Left kidney (tissue), 1 donor: ENCODE measurements at regions not wholly inside any gene's neighbourhood (a gene's known extent, or its start where the extent isn't known, plus 50 kb on each side); places are given as distances from the start of the nearest gene placed in this dataset.

Experiments
- DNase-seq: peaks from one replicate; pipeline ENCODE4 v3.0.0-alpha.2; 2013

DNA sequence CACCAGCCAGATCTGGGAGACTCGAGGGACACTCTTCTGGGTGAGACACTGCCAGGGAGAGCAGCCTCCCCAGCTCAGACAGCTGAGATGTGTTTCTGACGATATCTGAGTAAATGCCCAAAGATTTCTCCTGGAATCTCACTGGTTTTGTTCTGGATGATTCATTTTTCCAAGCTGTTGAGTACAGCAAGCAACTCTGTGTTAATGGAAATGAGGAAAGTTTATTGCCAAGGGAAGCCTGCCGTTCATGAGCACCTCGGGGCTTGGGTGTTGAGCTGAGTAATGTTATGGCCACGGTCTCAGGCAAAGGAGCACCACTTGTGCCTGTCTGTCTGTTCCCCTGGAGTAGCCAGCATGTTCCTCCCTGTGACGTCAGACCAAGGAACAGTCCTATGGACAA is 1132.4 kb downstream of the BRD1 start:
- DNase-seq = no peak

DNA sequence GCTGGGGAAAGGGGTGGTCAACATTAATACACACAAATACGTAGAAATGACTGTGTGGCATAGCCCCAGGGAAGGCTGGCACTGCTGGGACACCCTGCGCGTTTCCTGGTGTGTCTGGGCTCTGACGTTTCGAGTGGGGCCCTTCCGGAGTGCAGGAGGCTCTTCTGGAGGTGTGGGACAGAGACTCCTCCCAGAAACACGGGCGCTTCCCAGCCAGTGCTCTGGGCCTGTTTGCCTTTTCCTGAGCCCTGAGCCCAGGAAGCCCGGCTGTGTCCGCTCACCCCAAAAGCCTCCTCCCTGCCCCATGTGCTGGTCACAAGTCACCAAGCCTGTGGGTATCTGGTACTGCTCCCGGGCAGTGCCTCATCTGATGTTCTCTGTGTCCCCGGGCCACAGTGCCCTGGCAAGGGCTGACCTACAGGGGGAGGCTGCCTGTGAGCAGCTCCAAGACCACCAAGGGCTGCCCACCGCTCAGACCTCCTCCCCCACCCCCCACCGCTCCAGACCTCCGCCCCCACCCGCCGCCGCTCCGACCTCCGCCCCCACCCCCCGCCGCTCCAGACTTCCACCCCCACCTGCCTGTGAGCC is 1133.3 kb downstream of the BRD1 start:
- DNase-seq = no peak

DNA sequence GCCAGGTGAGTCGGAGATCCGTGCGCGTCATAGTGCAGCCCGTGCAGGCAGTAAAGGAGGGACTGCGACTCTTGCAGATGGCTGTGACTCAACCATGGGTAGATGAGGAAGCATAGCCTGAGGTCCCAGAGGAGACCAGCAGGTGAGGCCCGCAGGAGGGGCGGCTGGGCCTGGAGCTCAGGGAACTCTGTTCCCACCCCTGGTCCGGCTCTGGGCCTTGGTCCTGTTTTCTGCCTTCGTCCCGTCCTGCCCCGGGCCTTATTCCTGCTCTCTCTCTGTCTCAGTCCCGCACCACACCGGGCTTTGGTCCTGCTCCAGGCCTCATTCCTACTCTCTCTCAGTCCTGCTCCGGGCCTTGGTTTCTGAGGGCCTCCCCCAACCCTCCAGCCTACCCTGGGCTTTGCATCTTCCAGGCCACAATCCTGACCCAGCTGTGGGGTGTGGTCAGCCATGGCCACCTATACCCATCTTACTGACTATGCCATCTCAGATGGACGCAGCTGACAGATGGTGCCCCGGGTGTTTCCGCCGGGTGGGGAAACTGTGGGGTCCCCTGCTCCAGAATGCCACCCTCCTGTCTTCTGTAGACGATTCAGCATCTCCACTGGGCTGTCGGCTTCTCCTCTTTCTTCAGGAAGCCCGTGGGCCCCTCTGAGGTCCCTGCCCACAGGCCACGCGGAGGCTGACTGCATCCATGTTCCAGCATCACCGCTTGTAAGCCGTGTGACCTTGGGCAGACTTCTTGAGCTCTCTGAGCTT is 1134.1 kb downstream of the BRD1 start:
- DNase-seq = no peak

DNA sequence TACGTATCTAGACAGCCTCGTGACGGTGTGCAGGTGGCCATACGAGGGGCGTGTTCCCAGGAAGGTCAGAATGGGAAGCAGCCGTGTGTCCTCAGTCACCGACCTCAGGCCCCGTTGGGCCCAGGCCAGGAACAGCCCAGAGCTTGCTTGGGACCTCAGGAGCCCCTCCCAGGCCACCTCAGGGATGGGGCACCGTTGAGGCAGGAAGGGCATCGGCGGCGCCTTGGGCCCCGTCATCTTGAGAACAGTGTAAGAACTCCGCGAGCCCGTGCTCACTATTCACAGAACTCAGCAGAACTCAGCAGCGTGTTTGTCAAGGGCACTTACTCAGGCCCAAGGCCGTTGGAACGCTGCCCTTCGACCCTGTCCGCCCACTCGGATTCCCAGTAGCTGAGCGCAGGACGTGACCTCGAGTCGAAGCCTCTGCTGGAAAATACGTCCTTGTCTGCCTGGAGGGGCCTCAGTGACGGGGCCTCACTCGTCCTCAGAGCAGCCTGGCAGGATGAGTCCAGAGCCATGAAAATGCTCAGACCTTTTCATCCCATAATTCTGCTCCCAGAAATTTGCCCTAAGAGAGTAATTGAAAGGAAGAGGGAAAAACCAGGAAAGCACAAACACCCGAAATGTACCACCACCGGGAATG is 1134.8 kb downstream of the BRD1 start:
- DNase-seq = no peak

DNA sequence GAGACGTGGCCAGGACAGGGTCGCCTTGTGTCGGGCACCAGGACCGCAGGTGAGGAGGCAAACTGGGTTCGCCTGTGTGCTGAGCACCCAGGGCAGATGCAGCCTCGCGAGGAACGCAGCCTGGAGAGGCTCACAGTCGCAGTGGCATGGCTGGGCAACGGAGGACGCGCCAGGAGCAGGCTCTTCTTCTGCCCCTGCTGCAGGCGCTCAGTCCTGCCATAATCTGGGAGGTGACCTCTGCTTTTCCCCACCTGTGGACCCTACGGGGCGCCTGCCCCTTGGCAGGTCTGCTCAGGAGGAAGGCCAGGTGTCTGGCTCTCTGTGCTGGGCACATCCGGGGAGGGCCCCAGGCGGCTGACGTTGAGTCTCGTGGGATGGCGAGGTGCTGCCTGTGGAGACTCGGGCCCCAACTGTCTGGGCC is 1136.2 kb downstream of the BRD1 start:
- DNase-seq = no peak

DNA sequence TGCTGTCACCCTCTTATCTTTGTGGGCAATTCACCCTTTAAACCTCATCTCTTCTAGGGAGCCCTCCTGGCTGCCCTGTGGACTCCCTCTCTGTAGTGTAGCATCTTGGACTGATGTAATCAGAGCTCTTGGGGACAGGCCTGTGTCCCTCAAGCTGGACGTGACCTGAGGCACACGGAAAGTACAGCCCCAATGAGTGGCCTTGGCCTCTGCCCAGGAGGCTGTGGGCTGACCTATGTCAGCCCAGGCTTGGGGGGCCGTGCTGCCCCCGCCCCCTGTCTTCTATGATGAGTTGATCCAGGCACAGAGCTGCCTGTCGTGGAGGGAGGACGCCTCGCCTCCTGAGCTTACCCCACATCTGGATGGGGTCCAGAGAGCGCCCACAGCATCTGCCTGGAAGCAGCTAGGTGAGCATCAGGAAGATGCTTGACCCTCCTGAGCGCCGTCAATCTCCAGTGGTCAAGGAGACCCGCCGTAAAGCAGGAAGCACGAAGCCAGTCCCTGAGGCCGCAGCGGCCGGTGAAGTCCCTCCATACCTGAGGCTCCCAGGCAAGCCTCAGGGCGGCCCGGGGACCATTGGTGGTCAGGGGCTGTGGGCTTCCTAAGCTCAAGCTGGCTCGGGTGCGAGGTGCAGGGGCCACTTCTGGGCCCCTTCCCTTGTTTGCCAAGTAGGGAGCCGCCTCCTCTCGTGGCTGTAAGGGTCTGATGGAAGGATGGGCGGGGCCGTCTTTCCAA is 1136.9 kb downstream of the BRD1 start:
- no peak for DNase-seq

DNA sequence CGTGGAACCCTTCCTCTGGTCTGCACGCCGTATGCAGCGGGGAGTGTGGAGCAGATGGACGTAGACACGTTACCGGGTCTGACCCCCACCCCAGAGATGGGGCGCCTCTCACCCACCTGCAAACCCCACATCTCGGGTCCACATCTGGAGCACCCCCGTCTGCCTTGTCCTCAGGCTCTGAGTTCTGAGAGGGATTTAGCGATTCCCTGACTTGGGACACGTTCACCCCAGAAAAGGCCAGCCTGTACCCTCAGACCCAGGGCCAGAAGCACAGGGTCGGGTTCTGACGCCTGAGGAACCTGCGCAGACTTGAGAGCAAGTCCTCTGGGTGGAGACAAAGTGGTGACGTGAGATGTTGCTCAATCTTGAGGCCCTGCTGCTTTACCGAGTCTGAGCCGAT is 1138.5 kb downstream of the BRD1 start:
- DNase-seq = no peak

DNA sequence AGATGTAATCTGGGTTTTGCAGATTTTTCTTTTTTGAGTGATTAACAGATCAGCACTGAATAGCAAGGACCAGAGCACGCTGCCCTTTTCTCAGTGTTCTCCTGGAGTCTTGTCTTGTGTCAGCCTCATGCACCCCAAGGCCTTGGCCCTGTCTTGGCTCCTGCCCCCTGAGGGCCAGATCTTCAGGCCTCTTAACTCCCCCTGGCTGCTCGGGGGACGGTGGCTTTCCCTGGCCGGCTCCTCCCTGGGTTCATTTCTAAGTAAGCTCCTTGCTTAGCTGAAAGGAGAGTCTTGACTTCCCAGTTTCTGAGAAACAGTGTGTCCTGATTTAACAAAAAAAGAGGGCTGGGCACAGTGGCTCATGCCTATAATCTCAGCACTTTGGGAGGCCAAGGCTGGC is 1139.3 kb downstream of the BRD1 start:
- DNase-seq = no peak

DNA sequence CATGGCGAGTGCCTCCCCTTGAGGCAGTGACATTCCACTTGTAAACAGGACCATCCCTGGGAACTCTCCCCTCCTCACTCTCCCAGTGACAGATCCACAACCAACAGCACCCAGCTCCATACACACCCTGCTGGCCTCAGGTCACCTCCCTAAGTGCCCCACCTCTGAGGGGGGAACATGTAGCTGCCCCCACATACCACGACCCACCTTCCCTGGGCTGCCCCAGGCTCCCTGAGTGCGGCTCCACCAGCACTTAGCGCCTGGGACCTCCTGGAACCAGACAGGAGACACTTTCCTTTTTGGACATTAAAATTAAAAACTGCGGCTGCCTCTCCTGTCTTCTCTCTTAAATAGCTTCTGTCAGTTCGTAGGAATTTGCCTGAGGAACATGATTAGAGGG is 1140.1 kb downstream of the BRD1 start:
- no peak for DNase-seq

DNA sequence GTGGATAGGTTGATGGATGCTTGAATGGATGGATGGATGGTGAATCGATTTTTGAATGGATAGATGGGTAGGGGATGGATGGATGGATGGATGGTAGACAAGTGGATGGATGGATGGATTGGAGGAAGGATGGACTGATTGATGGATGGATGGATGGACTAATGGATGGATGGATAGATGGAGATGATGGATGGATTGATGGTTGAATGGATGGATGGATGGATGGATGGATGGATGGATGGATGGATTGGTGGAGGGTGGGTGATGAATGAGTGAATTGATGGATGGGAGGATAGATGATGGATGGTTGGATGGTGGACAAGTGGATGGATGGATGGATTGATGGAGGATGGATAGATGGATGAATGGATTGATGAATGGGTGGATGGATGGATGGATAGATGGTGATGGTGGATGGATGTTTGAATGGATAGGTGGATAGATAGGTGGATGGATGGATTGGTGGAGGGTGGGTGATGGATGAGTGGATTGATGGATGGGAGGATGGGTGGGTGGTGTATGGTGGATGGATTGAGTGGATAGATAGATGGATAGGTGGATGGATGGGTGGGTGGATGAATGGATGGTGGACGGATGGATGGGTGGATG is 1140.9 kb downstream of the BRD1 start:
- no peak for DNase-seq

DNA sequence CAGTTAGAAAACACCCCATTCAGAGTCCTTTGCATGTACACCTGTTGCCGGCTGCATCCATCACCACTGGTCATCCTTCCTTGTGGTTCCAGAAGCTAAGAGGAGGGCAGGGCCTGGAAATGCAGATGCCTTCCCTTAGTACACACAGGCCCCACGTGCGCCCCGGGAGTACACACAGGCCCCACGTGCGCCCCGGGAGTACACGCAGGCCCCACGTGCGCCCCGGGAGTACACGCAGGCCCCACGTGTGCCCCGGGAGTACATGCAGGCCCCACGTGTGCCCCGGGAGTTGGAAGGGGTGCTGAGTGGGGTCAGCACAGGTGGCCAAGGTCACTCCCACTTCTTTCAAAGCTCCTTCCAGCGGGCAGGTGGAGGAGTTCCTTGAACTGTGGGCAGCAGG is 1141.9 kb downstream of the BRD1 start:
- DNase-seq = no peak

DNA sequence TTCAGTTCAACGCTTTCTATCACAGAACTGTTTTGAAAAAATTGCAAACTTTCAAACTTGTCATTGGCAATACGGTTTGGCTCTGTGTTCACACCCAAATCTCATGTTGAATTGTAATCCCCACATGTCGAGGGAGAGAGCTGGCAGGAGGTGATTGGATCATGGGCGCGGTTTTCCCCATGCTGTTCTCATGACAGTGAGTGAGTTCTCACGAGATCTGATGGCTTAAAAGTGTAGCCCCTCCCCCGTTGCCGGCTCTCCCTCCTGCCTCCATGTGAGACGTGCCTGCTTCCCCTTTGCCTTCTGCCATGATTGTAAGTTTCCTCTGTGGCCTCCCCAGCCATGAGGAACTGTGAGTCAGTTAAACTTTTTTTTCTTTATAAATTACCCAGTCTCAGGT is 1144.0 kb downstream of the BRD1 start:
- no peak for DNase-seq

DNA sequence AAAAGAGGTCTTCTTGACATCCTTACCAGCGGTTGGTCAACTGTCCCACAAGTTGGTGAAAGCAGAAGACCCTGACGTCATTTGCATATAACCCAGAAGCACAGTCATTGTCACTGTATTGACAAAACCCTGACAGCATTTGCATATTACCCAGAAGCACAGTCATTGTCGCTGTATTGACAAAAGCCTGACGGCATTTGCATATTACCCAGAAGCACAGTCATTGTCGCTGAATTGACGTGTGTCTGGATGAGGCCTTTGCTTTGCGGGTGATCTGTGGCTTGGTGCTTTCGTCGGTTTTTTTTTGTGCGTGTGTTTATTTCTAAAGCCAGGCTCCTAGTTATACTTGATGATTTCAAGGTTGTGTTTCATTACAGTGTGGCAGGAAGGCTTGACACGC is 1145.2 kb downstream of the BRD1 start:
- DNase-seq = no peak

DNA sequence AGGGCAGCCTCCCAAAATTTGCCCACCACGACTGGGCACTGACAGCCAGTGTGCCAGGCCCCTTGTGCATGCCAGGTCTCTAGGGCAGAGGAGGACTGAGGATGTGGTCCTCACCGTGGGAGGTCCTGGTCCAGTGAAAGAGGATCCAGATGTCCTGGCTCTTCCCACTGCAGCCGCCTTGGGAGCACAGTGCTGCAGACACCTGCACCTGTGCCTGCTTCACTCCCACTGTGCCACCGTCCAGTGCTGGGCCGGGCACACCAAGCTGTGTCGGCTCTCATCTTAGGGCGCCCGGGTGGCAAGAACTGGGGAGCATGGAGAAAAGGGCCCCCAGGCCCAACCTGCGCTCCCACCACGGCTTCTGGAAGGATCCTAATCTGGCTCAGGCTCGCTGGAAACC is 1147.1 kb downstream of the BRD1 start:
- no peak for DNase-seq

DNA sequence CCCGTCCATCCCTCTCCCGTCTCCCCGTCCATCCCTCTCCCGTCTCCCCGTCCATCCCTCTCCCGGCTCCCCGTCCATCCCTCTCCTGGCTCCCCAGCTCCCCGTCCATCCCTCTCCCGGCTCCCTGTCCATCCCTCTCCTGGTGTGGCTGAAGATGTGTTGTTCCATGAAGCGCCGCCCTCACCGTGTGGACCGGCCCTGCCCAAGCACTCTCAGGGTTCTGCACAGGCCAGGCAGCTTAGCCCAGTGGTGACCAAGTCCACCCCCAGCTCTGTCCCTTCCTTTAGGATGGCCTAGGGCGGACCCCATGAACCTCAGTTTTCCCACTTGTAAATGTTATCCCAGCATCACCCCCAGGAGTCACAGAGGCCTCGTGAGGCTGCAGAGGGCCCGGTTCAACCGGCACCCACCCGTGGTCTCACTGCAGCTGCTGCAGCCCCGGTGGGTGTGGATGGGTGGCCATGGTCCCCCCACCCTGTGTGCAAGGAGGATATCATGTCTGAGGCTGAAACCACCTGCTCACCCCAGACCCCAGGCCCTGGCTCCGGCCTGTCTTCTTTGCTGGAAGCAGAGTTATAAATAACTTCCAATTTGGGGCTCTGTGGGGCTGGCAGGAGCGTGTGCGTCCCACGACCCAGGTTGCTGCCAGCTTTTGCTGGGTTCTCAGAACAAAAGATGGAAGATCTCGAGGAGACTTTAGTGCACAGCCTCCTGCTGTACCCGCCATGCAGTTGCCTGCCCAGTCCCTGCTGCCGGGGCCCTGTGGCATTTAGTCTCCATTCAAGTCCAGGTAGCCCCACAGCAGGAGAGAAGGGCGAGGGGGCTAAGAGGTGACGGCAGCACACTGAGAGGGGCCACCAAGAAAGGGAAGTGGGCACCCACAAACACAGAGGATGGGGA is 1147.8 kb downstream of the BRD1 start:
- no peak for DNase-seq

DNA sequence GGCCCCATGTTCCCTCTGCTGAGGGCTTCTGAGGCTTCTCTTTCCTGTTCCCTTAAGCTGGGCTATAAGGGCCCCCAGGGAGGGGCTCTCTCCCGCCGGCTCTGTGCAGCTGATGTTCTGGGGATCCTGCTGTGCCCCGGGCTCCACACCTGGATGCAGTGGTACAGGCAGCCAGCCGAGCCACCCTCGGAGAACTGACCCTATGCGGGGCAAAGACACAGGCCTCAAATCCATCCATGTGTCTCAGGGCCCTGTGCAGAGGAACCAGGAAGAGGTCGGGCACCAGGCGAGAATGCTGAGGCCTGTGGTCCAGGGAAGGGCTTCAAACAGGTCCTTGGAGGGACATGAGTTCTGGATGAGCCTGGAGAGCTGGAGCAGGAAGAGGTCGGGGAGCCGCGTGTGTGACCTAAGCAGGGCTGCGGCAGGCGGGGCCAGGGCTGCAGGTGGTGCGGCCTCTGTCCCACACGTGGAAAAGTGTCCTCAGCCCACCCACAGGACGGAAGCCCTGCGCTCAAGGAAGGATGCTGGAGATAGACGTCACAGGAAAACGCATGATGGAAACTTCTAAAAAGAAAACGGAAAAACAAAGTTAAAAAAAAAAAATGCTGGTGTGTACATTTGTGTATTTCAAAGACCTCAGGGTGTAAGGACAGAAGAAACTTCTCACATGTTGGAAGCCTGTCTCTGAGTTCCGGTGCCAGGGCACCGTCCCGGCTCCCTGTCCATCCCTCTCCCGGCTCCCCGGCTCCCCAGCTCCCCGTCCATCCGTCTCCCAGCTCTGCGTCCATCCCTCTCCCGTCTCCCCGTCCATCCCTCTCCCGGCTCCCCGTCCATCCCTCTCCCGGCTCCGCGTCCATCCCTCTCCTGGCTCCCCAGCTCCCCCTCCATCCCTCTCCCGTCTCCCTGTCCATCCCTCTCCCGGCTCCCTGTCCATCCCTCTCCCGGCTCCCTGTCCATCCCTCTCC is 1149.2 kb downstream of the BRD1 start:
- DNase-seq = no peak

DNA sequence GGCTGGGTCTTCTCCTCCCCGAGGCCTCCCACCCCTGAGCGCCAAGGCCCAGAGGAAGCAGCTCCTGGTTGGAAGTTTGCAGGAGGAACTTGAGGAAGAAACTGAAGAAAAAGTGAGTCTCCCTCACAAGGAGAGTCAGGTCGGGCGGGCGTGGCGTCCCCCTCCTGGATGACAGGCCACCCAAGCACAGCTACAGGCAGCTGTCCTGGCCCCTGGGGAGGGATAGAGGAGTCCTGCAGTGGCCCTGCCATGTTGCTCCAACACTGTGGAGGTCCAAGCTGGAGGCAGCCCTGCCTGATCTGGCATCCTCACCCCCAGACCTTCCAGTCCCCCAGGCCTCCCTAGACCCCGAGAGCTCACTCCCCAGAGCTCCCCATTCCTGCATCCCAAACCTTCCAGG is 1150.1 kb downstream of the BRD1 start:
- DNase-seq = no peak

DNA sequence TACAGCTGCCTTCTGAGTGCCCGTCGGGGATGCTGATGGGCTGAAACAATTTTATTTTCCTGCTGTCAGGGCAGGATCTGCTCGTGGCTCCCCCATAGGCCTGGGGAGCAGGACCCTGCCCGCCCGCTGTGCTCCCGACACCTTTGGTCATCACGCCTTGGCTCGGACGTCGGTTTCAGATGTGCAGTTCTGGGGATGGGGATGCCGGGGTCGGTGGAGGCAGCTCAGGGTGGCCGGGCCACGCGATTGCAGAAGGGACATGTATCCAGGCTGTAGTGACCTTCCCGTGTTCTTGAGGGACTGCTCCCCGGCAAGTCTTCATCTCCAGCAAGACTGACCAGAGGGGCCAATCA is 1150.5 kb downstream of the BRD1 start:
- DNase-seq = no peak

DNA sequence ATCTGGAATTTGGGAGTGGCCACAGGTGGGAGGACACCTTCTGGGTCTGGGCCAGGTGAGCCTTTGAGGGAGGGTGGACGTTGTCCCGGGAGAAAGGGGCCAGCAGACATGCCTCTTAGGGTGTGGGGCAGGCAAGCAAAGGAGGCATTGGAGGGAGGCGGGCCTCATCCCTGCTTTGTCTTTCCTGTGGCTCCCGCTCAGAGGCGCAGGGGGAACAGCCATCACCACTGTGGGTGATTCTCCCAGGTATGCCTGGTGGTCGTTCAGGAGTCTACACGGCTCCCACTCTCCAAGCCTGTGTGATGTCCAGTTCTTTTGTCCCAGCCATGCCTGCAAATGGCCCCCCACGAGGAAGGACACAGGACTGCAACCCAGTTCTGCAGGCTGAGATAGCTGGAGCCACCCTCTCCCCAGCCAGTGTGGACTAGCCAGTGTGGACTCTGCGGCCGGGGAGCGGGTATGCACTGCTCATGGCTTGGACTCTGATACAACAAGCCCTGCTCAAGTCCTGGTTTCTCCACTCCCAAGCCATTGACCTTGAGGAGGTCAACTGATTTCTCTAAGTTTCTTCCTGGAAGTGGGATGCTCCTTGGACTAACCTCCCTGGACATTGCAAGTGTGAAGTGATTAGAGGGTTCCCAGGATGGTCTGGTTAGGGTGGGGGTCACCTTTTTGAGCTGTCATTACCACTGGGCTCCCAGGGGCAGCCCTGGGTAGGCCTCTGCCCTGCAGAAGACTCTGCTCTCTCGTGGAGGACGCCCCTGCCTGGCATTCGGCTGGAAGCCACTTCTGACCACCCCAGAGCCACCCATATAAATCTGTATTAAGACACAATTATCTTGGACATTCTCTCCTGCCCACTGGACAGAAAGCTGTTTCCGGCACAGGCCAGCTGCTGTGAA is 1151.2 kb downstream of the BRD1 start:
- DNase-seq = no peak

DNA sequence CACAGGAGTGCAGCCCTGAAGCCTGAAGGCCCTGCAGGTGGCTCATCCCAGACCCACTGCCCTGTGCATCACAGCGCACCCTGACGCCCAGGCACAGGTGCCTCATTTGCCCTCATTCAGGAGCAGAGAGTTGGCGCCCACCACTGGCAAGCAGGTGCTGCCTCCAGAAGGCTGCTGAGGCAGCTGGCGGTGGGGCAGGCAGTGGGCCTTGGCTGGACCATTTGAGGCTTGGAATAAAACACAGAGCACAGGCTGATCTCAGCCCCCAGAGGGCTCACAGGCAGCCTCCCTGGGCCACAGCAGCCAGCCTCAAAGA is 1151.9 kb downstream of the BRD1 start:
- DNase-seq = no peak
